ENCODE measurements at regions not wholly inside any gene's neighbourhood (a gene's known extent, or its start where the extent isn't known, plus 50 kb on each side); places are given as distances from the start of the nearest gene placed in this dataset.

GRCh38 chr16:80384862-80385261 is 155.9 kb upstream of the DYNLRB2 start:
- intact Hi-C loops (cut with DNase I; ENCODE audit: low total_unique reads), result no loop called here
- no peak overlapping the region for H3K4me3 ChIP-seq (ENCODE audit: low read depth, poor library complexity, severe bottlenecking)
- TF ChIP-seq CTCF (IDR thresholded peaks at IDR 0.05) (no peak), POLR2A (IDR thresholded peaks at IDR 0.05) (no peak)
- DNase-seq (ENCODE audit: low spot score in 2 of 2), result no peak

DNA sequence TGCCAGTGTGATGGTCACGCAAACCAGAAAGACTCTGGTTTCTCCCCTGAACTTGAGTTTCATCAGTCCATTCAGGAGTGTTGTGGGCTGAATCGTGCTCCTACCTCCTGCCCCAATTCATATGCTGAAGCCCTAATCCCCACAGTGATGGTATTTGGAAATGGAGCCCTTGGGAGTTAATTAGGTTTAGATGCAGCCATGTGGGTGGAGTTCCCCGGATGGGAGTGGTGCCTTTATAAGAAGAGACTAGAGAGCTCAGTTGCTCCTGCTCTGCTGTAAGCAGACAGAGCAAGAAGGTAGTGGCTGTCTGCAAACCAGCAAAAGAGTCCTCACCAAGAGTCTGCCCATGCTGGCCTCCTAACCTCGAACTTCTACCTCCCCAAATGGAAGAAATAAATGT is 160.3 kb upstream of the DYNLRB2 start:
- intact Hi-C loops (cut with DNase I; ENCODE audit: low total_unique reads), result no loop called here
- TF ChIP-seq CTCF (IDR thresholded peaks at IDR 0.05) (no peak), POLR2A (IDR thresholded peaks at IDR 0.05) (no peak)
- no peak for DNase-seq (ENCODE audit: low spot score in 2 of 2)
- 70 to 82% methylated on average over 4 of the region's 4 CpGs for whole genome bisulfite sequencing, 2 donors
- H3K4me3 ChIP-seq (ENCODE audit: low read depth, poor library complexity, severe bottlenecking), result no peak overlapping the region

GRCh38 chr16:80377096-80377956 is 163.5 kb upstream of the DYNLRB2 start:
- DNase-seq (ENCODE audit: low spot score in 2 of 2), result no peak
- WGBS, 2 donors, result 50 to 68% methylated on average over 16 of the region's 16 CpGs
- intact Hi-C loops (cut with DNase I; ENCODE audit: low total_unique reads), result no loop called here
- no peak overlapping the region for H3K4me3 ChIP-seq (ENCODE audit: low read depth, poor library complexity, severe bottlenecking)
- TF ChIP-seq CTCF (IDR thresholded peaks at IDR 0.05) (no peak), POLR2A (IDR thresholded peaks at IDR 0.05) (no peak)

DNA sequence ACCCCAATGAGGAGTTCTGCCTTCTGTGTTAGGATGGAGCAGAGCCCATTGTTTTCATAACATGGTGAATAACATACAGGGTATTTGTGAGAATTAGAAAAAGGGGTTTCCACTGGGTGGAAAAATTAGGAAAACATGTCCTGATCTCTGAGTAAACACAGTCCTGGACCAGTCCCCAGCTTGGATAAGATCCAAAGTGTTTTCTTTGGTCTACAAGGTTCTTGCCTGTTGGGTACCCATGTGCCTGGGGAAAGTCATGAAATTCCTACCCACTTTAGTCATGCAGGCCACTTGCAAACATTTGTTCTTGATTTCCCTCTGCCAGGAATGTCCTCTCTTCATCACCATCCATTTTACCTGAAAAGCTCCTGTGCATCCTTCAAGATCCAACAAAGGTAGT is 164.8 kb upstream of the DYNLRB2 start:
- no peak overlapping the region for H3K4me3 ChIP-seq (ENCODE audit: low read depth, poor library complexity, severe bottlenecking)
- intact Hi-C loops (cut with DNase I; ENCODE audit: low total_unique reads), result no loop called here
- TF ChIP-seq CTCF (IDR thresholded peaks at IDR 0.05), result no peak
- TF ChIP-seq POLR2A (IDR thresholded peaks at IDR 0.05), result no peak
- no peak for DNase-seq (ENCODE audit: low spot score in 2 of 2)

DNA sequence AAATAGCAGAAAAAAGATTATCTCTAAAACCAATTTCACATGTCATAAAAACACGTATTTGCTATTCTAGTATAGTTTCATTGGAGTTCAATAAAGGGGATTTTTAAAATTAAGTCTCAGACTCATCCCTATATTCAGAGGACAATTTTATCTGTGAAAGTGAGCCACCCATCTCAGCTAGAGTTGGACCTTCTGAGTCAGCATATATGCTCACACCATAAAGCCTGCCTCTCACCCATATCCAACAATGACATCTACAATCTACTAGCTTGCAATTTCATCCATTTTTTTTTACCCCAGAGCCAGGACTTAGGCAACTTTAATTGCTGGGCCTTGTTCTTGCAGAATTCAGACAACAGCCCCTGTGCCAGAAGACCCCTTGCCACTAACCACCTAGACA is 165.3 kb upstream of the DYNLRB2 start:
- TF ChIP-seq CTCF (IDR thresholded peaks at IDR 0.05) (no peak), POLR2A (IDR thresholded peaks at IDR 0.05) (no peak)
- no peak overlapping the region for H3K4me3 ChIP-seq (ENCODE audit: low read depth, poor library complexity, severe bottlenecking)
- intact Hi-C loops (cut with DNase I; ENCODE audit: low total_unique reads), result no loop called here
- WGBS, 2 donors, result 93 to 98% methylated on average over 1 of the region's 1 CpG
- no peak for DNase-seq (ENCODE audit: low spot score in 2 of 2)

- TF ChIP-seq POLR2A (IDR thresholded peaks at IDR 0.05) (no peak), CTCF (IDR thresholded peaks at IDR 0.05) (no peak)
- intact Hi-C loops (cut with DNase I; ENCODE audit: low total_unique reads), result no loop called here
- 86 to 92% methylated on average over 10 of the region's 10 CpGs for WGBS, 2 donors
- no peak for DNase-seq (ENCODE audit: low spot score in 2 of 2)
- no peak overlapping the region for H3K4me3 ChIP-seq (ENCODE audit: low read depth, poor library complexity, severe bottlenecking)
These were observed 168.5 kb upstream of the DYNLRB2 start for GRCh38 chr16:80372341-80372740.

Measured in lower leg skin (tissue), 4 donors.